BJ (cell line): ENCODE measurements at regions not wholly inside any gene's neighbourhood (a gene's known extent, or its start where the extent isn't known, plus 50 kb on each side); places are given as distances from the start of the nearest gene placed in this dataset.

ENCODE experiments used
- CTCF ChIA-PET: fragments of 350-600 bp; formaldehyde crosslinking; extraction: SDS; loops from one replicate; lab custom pipeline; 2021; ENCODE audit warnings: antibody characterized with exemption, inconsistent platforms; lab: Yijun Ruan, JAX
- POLR2A ChIA-PET: fragments of 300-600 bp; sonication (Branson Sonifier 250); formaldehyde crosslinking; extraction: SDS; loops from one replicate; lab custom pipeline; 2021; ENCODE audit warnings: antibody characterized with exemption; lab: Charles Lee
- DNase-seq: peaks from one replicate; pipeline ENCODE4 v3.0.0-alpha.2; 2011; ENCODE audit warnings: low read depth
- H3K27me3 ChIP-seq: 2 replicates; pipeline ENCODE4 v1.6.0; 2011; ENCODE audit warnings: low read length; ENCODE audit not compliant: control insufficient read depth, insufficient read depth
- H3K36me3 ChIP-seq: 2 replicates; pipeline ENCODE4 v1.5.1; 2011; ENCODE audit warnings: low read length; ENCODE audit not compliant: control insufficient read depth, insufficient read depth
- H3K4me3 ChIP-seq: 2 replicates; pipeline ENCODE4 v1.5.1; 2011; ENCODE audit warnings: low read depth, mild to moderate bottlenecking, control low read depth, low read length
- TF ChIP-seq, protein P1 (sequence below): IDR thresholded peaks from 2 replicates; pipeline ENCODE4 v1.5.1; 2011; ENCODE audit warnings: low read depth, mild to moderate bottlenecking, control low read depth, inconsistent platforms, low read length, moderate library complexity; ENCODE audit not compliant: insufficient read depth

DNA sequence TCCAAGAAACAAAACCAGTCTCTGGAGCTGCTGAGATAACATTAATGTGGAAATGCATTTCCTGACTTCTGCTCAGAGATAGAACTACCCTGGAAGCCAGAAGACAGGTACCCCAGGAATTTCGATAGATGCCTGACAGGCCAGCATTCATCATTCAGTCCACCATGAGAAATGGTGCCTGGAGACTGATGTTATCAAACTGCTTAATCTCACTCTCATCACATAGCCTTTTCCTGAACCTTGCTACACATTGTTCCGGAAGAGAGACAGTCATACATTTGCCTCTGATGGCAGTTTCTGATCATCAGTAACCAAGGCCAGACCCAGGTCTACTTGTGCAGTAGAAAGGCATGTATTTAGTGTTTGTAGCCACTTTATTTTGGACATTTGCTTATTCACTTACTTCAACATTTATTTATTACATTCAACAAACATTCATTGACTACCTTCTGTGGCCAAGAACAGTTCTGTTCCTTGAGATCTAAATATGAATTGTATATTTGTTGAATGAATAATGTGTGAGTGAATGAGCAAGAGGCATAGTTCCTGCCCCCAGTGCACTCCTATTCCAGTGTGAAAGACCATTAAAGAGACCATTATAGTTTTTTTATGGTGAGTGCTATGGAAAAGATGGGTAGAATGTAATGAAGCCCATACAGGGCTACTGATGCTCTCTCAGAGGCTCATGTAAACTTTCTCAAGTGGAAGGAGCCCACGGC lies 485.7 kb downstream of the NUF2 start:
- CTCF ChIA-PET = no interaction called here

DNA sequence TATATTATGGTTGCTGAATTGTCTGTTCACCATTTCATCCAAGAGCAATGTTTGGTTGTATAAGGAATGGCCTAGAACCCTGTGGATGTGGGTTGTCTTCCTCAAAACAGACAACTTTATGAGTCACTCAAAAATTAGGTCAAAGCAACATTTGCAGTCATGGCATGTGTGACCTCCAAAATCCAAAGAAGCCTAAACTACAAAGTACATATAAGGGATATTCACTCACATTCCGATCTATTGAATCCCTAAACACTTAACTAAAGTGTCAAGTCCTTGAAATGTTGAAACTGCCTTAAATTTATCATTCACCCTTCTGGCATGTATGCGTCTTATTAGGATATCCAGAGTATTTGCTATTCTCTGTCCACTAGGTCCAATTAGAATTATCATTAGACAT lies 491.5 kb downstream of the NUF2 start:
- Histone ChIP-seq H3K27me3 (no peaks in the 10 kb centered on the region), H3K4me3 (no peak overlapping the region), H3K36me3 (no peaks in the 10 kb centered on the region)
- TF ChIP-seq, protein P1, sequence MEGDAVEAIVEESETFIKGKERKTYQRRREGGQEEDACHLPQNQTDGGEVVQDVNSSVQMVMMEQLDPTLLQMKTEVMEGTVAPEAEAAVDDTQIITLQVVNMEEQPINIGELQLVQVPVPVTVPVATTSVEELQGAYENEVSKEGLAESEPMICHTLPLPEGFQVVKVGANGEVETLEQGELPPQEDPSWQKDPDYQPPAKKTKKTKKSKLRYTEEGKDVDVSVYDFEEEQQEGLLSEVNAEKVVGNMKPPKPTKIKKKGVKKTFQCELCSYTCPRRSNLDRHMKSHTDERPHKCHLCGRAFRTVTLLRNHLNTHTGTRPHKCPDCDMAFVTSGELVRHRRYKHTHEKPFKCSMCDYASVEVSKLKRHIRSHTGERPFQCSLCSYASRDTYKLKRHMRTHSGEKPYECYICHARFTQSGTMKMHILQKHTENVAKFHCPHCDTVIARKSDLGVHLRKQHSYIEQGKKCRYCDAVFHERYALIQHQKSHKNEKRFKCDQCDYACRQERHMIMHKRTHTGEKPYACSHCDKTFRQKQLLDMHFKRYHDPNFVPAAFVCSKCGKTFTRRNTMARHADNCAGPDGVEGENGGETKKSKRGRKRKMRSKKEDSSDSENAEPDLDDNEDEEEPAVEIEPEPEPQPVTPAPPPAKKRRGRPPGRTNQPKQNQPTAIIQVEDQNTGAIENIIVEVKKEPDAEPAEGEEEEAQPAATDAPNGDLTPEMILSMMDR = no peak
- POLR2A ChIA-PET = no interaction called here
- DNase-seq = no peak
- CTCF ChIA-PET = interaction anchor here (0.6 kb wide), 1 partner anchor 1088 kb away, joined by 3 read pairs; no protein-coding TSS in a partner anchor

More for the DNA sequence above, 485.7 kb downstream of the NUF2 start:
- POLR2A ChIA-PET = no interaction called here
- DNase-seq = no peak
- no peak overlapping the region for H3K4me3 ChIP-seq
- TF ChIP-seq, protein P1 = no peak
- H3K36me3 ChIP-seq = no peaks in the 10 kb centered on the region
- no peaks in the 10 kb centered on the region; the same call in 1 of the 2 replicates for H3K27me3 ChIP-seq

DNA sequence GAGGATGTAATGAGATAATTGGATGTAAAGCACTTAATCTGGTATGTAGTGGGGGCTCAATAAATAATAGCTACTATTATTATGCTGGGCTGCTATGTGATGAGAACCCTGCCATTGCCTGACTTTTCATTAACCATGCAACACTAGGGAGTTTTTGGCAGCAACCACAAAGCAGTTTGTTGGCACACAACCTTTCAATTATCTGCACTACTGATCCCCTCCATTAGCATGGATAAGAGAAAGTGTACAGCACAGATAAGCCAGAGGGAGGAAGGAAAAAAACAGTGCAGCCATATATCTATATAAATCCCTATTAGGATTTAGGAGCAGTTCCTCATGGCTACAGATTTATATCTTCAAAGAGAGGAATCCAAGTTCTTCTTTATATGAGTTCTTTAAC lies 498.5 kb downstream of the NUF2 start:
- no peak for DNase-seq
- CTCF ChIA-PET = interaction anchor here (0.6 to 1.8 kb wide), 5 partner anchors 8 to 284 kb away, joined by 3 to 5 read pairs (median 4); no protein-coding TSS in a partner anchor
- TF ChIP-seq, protein P1 = no peak
- H3K36me3 ChIP-seq = no peaks in the 10 kb centered on the region
- H3K4me3 ChIP-seq = no peak overlapping the region
- POLR2A ChIA-PET = no interaction called here
- H3K27me3 ChIP-seq = no peaks in the 10 kb centered on the region

DNA sequence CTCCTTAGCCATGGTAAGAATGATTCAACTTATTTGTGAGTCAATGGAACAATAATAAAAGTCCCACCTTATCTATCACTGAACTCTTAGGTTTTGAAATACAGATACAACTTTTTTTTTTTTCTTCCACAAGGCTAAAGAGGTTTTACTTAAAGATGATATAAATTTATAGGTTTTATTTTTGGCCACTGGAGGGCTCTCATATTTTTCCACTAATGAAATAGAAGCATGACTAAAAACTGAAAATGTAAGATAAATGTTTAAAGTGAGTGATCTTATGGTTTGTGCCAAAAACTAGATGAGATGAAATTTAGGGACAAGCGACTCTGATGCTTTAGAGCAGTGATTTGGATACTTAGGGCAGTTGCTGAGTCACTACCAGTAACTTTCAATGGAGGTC lies 499.0 kb downstream of the NUF2 start:
- DNase-seq = no peak
- TF ChIP-seq, protein P1 = peak; percentile 24; the same call in 1 of the 2 replicates
- Histone ChIP-seq H3K27me3 (no peaks in the 10 kb centered on the region), H3K36me3 (no peaks in the 10 kb centered on the region), H3K4me3 (no peak overlapping the region)
- ChIA-PET CTCF (interaction anchor here (0.6 to 1.8 kb wide), 4 partner anchors 8 to 285 kb away, joined by 3 to 5 read pairs (median 4); no protein-coding TSS in a partner anchor), POLR2A (no interaction called here)

DNA sequence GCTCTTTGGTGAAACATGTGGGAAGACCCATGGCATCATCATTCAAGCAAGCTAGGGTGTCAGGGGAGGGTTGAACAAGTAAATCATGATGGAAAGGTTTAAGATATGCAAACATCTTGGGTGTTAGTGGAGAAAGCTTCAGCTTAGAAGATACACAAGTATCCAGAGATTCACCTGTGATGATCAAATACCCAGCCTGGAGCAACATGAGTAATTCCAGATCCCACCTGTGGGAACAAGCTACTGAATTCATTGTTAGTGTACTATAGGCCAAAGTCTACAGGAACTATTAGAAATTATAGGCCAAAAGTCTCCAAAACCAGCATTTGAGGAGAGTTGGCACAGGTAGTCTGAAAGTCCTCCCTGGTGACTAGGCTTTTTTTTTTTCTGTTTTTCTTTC lies 499.9 kb downstream of the NUF2 start:
- CTCF ChIA-PET = no interaction called here
- no peaks in the 10 kb centered on the region for H3K27me3 ChIP-seq
- no peak overlapping the region for H3K4me3 ChIP-seq
- H3K36me3 ChIP-seq = no peaks in the 10 kb centered on the region
- DNase-seq = no peak
- POLR2A ChIA-PET = no interaction called here
- TF ChIP-seq, protein P1 = no peak
